ENCODE measurements at regions not wholly inside any gene's neighbourhood (a gene's known extent, or its start where the extent isn't known, plus 50 kb on each side); places are given as distances from the start of the nearest gene placed in this dataset.

DNA sequence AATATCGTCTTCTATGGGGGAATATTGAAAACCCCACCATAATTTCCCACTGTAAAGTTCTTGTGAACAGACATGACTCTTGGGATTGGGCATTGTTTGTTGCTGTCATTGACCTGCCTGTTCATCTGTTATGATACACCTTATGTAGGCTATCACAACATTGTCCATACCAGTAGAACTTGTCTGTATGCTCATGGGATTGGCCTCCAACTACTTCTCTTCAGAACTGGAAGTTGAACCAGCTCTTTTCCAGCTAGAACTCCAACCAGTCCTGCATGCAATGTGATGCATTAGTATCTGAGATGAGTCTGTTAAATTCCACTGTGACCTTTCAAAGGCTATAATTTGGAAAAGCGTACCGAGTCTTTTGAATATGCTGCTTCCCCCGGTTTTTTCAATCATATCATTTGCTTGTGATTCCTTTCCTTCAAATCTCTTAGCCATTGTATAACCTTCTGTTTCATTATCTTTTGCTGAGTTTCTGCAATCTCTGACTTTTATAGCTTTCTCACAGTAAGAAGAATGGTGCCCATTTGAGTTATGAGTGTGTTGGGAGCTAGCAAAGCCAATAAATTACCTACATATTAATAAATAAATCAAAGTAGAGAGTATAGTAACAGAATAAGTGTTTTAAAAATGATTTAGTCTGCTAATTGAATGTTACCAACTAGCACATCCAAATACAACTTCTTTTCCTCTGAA, 101.9 kb downstream of the PLK2 start:
- intact Hi-C loops (cut with DNase I; ENCODE audit: low total_unique reads) = no loop called here
- H3K27ac ChIP-seq = no peak overlapping the region
- WGBS, 5 donors = 90 to 96% (median 92%) methylated on average over 4 of the region's 4 CpGs

DNA sequence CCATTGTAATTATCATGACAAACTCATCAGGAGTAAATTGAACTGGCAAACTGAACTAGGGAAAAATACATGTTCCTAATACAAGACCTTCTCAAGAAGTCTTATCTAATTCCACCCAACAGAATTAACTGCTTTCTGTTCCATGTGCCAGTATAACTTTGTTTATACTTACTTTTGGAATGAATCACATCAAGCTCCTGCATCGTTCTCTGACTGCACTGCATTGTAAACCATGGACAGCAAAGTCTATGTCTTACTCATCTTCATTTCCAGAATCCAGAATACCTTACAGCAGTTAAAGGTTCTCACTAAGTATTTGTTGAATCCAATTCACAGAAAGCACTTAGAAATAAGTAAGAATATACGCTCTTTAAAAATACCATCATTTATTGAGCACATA, 102.8 kb downstream of the PLK2 start:
- no peaks in the 10 kb centered on the region for H3K27me3 ChIP-seq
- TF ChIP-seq POLR2AphosphoS5 (IDR thresholded peaks at IDR 0.05) = no peak
- TF ChIP-seq, protein P1, sequence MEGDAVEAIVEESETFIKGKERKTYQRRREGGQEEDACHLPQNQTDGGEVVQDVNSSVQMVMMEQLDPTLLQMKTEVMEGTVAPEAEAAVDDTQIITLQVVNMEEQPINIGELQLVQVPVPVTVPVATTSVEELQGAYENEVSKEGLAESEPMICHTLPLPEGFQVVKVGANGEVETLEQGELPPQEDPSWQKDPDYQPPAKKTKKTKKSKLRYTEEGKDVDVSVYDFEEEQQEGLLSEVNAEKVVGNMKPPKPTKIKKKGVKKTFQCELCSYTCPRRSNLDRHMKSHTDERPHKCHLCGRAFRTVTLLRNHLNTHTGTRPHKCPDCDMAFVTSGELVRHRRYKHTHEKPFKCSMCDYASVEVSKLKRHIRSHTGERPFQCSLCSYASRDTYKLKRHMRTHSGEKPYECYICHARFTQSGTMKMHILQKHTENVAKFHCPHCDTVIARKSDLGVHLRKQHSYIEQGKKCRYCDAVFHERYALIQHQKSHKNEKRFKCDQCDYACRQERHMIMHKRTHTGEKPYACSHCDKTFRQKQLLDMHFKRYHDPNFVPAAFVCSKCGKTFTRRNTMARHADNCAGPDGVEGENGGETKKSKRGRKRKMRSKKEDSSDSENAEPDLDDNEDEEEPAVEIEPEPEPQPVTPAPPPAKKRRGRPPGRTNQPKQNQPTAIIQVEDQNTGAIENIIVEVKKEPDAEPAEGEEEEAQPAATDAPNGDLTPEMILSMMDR (IDR thresholded peaks at IDR 0.05) = no peak
- no peak for TF ChIP-seq POLR2A (IDR thresholded peaks at IDR 0.05)
- TF ChIP-seq EP300 (IDR thresholded peaks at IDR 0.05) = no peak
- H3K9me3 ChIP-seq = no peaks in the 10 kb centered on the region
- no peak for DNase-seq
- 71 to 78% (median 75%) methylated on average over 2 of the region's 2 CpGs for WGBS, 5 donors
- no peak overlapping the region for H3K4me3 ChIP-seq
- H3K4me1 ChIP-seq = no peaks in the 10 kb centered on the region
- intact Hi-C loops (cut with DNase I; ENCODE audit: low total_unique reads) = no loop called here
- no peak overlapping the region for H3K27ac ChIP-seq
- no peaks in the 10 kb centered on the region for H3K36me3 ChIP-seq

More for the DNA sequence above, 101.9 kb downstream of the PLK2 start:
- TF ChIP-seq EP300 (IDR thresholded peaks at IDR 0.05) = no peak
- no peak for TF ChIP-seq POLR2AphosphoS5 (IDR thresholded peaks at IDR 0.05)
- TF ChIP-seq, protein P1 (IDR thresholded peaks at IDR 0.05) = no peak
- TF ChIP-seq POLR2A (IDR thresholded peaks at IDR 0.05) = no peak
- Histone ChIP-seq H3K27me3 (no peaks in the 10 kb centered on the region), H3K4me3 (no peak overlapping the region), H3K9me3 (no peaks in the 10 kb centered on the region), H3K4me1 (no peaks in the 10 kb centered on the region), H3K36me3 (no peaks in the 10 kb centered on the region)
- DNase-seq = no peak

DNA sequence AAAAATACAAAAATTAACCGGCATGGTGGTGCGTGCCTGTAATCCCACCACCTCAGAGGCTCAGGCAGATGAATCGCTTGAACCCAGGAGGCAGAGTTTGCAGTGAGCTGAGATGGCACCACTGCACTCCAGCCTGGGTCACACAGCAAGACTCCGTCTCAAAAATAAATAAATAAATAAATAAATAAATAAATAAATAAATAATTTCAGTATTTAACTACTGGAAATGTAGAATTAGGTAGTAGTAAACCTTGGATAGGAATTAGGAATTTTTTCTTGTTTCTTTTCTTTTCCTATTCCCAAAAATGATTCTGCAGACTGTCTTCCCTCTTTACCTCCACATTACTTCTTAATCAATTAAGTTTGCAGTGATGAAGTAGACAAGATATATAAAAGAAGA, 103.2 kb downstream of the PLK2 start:
- Histone ChIP-seq H3K4me3 (no peak overlapping the region), H3K36me3 (no peaks in the 10 kb centered on the region), H3K27me3 (no peaks in the 10 kb centered on the region), H3K4me1 (no peaks in the 10 kb centered on the region), H3K9me3 (no peaks in the 10 kb centered on the region), H3K27ac (no peak overlapping the region)
- TF ChIP-seq, protein P1 (IDR thresholded peaks at IDR 0.05) = no peak
- TF ChIP-seq POLR2A (IDR thresholded peaks at IDR 0.05) (no peak), POLR2AphosphoS5 (IDR thresholded peaks at IDR 0.05) (no peak), EP300 (IDR thresholded peaks at IDR 0.05) (no peak)
- intact Hi-C loops (cut with DNase I; ENCODE audit: low total_unique reads) = no loop called here
- WGBS, 5 donors = 91 to 98% (median 94%) methylated on average over 4 of the region's 4 CpGs
- no peak for DNase-seq

DNA sequence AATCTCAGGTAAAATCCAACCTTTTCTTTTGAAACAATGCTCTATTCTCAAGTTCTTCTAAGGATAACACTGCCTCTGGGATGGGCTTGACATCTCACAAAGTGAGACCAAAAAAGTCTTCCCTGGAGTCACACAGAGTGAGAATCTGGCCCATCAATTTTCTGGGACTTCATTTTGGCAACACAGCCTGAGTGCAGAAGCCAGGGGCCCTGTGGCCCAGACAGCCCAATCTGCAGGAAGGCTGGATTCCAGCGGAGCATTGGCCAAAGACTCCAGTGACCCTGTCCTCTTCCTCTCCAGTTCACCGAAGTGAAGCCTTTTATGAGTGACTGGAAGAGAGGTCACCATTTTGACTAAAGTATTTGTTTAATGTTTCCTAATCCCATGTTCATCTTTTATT, 105.1 kb downstream of the PLK2 start:
- DNase-seq = no peak
- Histone ChIP-seq H3K36me3 (no peaks in the 10 kb centered on the region), H3K27me3 (no peaks in the 10 kb centered on the region), H3K9me3 (no peaks in the 10 kb centered on the region), H3K27ac (no peak overlapping the region), H3K4me1 (no peaks in the 10 kb centered on the region), H3K4me3 (no peak overlapping the region)
- TF ChIP-seq EP300 (IDR thresholded peaks at IDR 0.05) = no peak
- whole genome bisulfite sequencing, 5 donors = 70 to 84% (median 81%) methylated on average over 2 of the region's 2 CpGs
- intact Hi-C loops (cut with DNase I; ENCODE audit: low total_unique reads) = no loop called here

DNA sequence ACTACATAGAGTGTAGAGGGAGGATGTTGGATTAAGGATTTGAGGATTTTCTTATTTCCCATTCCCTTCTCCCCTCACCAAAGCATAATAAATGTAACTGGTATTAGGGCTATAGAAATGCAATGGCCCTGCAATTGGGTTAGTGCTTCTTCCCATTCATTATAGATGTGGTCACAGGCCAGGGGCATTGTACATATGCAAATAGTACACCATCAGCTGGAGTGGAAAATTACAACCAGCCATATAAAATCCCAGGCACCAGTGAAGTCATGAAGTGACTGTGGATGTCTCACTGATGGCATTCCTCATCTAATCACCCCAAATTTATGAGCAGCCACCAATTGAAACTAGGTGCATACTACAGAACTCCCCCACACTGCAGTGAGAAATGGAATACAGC, 105.9 kb downstream of the PLK2 start:
- TF ChIP-seq, protein P1 (IDR thresholded peaks at IDR 0.05) = no peak
- TF ChIP-seq POLR2A (IDR thresholded peaks at IDR 0.05) (no peak), POLR2AphosphoS5 (IDR thresholded peaks at IDR 0.05) (no peak), EP300 (IDR thresholded peaks at IDR 0.05) (no peak)

More for the DNA sequence above, 105.9 kb downstream of the PLK2 start:
- Histone ChIP-seq H3K9me3 (no peaks in the 10 kb centered on the region), H3K36me3 (no peaks in the 10 kb centered on the region), H3K27ac (no peak overlapping the region), H3K27me3 (no peaks in the 10 kb centered on the region), H3K4me1 (no peaks in the 10 kb centered on the region), H3K4me3 (no peak overlapping the region)
- DNase-seq = no peak
- intact Hi-C loops (cut with DNase I; ENCODE audit: low total_unique reads) = no loop called here

Data from stomach (tissue), 8 donors.